GM19372 (cell line): ENCODE measurements at regions not wholly inside any gene's neighbourhood (a gene's known extent, or its start where the extent isn't known, plus 50 kb on each side); places are given as distances from the start of the nearest gene placed in this dataset.
"Not testable (repeated sequence)": the region's sequence is repeated elsewhere in the genome, so short reads cannot be mapped to it uniquely, and the experiment has no call there.

ENCODE experiments used
- ATAC-seq: cut with Tn5 transposase; IDR thresholded peaks from one replicate; pipeline ENCODE4 v1.9.1; 2021; ENCODE audit warnings: mild to moderate bottlenecking, low read depth, moderate library complexity; ENCODE audit not compliant: unreplicated experiment

DNA sequence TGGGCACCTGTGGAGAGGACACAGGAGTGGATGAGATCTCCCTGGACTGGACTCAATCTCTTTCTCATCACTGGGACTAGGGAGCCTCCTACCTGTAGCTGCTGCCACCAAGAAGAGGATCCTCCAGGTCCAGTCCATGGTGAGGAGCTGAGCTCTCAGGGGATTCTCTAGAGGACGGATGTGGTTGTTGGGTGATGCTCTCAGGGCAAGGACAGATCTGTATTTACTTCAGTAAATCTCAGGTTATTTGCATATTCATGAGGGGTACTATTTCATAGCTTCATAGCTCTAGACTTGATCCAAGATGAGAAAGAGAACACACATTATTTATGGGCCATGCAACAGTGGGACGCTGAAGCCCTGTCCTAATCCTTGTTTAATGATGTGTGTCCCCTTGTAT is 159.4 kb downstream of the POTEB start:
- ATAC-seq, result peak; percentile 69

DNA sequence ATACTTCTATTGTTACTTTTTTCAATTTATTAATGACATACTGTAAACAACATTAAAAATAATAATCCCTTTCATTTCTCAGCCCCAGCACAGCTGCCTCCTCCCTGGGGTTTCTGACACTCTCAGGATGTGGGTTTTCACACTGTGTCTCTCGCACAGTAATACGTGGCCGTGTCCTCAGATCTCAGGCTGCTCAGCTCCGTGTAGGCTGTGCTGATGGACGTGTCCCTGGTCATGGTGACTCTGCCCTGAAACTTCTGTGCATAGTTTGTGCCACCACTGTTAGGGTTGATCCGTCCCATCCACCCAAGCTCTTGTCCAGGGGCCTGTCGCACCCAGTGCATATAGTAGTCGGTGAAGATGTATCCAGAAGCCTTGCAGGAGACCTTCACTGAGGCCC is 159.9 kb downstream of the POTEB start:
- peak; percentile 26 for ATAC-seq

DNA sequence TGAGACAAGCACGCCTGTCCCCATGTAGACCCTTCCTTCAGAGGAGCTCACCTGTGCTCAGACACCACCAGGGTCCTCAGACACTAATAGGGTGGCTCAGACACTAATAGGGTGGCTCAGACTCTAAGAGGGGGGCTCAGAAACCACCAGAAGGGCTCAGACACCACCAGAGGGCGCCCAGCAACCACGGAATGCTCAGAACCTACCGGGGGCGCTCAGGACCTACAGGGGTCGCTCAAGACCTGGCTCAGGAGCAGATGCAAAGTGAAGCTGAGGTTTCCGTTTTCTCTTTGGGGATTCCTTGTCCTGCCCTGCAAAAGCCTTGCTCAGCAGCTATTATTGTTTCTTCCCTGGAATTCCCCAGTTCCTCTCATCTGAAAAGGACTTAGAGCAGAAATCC is 172.1 kb downstream of the POTEB start:
- peak; percentile 93 for ATAC-seq

DNA sequence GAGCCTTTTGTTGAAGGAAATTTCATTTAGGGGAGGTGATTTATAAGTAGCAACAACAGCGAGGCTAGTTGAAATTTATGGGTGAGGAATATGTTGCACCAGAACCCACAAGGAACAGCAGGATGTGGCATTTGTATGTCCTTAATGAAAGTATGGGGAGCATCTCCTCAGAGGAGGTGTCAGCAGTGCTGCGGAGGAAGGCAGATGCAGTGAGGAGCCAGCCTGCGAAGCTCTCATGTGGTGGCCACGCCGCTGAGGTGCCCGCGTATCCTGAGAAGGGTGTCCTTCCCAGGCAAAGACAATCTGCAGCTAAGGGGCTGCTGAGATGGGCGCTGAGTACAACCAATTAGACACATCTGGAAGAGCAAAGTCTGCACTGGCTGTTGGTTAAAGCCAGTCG is 178.9 kb downstream of the POTEB start:
- ATAC-seq, result not testable (repeated sequence)

DNA sequence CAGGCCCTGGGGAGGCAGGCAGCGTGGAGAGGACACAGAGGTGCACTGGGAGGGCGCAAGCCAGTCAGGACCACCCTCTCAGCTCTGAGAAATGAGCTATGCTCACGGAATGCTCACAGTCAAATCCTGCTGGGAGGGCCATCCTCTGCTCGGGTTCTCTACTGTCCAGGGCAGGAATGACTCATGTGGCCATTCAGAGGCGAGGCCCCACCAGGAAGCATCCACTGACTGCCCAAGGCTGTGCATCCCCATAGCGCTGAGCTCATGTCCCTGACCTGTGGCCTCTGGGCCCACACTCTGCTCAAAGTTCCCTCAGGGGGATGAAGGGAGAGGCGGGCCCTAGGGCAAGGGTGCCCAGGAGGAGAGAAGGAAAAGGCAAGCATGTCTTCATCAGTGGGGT is 182.4 kb downstream of the POTEB start:
- ATAC-seq, result not testable (repeated sequence)

DNA sequence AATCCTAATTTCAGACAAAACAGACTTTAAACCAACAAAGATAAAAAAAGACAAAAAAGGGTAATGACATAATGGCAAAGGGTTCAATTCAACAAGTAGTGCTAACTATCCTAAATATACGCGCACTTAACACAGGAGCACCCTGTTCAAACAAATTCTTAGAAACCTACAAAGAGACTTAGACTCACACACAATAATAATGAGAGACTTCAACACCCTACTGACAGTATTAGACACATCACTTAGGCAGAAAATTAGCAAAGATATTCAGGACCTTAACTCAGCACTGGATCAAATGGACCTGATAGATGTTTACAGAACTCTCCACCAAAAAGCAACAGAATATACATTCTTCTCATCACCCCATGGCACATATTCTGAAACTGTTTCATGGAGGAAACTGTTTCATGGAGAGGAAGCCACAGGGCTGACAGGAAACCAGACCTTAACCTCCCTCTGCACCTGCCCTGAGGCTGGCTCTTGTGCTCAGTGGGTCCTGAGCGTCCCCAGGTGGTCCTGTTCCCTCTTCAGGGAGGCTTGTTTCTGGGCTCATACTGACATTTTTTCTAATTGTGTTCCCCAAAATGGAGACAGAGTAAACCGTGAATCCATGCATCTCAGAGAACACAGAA is 184.9 kb downstream of the POTEB start:
- ATAC-seq, result peak; percentile 54

DNA sequence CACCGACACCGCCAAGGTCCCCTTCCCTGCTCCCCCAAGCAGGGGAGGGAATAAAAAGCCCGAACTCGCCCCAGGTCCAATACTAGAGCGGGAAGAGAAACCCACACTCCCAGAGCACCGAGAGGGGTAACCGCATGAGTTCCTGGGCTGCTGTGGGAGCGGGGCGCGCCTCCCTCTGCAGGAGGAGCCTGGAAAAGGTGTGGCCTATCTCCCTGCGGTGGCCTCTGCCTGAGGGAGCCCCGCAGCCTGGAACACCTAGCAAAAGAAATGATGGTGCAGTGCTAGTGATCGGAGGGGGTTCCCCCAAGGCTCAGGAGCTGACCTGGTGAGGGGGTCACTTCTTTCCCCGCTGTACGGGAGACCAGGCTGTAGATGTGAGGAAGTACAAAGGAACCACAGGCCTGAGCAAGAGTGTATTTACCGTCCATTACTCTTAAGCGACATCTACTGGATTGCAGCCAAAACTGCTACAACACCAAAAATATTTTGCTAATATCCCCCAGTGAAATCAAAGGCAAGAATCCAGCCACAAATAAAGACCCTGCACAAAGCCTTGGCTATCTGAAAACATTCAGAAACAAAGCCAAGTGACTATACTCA is 216.6 kb upstream of the POTEB3 start:
- ATAC-seq, result peak; percentile 86

DNA sequence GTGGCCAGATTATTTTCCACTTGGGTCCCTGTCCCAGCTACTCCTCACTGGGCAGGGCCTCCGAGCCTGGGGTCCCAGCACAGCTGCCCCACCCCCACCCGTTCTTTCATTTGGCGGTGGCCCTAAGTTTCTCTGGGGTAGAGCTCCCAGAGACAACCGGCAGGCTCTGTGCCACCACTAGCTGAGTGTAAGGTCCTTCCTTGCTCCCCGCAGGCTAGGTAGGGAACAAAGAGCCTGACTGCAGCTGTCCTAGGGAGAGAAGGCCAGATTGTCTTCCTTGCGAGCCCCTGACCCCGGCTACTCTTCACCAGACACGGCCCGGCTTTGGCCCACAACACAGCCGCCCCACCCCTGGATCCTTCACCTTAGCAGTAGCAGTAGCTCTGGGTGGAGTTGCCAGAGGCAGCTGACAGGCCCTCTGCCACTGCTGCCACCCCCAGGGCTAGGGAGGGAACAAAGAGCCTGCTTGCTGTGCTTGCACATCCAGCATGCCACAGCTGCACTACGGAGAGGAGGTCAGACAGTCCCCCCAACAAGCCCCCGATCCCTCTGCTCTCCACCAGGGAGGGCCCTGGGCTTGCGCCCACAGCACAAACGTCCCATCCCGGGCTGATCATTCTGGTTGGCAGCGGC is 215.9 kb upstream of the POTEB3 start:
- peak; percentile 21 for ATAC-seq

DNA sequence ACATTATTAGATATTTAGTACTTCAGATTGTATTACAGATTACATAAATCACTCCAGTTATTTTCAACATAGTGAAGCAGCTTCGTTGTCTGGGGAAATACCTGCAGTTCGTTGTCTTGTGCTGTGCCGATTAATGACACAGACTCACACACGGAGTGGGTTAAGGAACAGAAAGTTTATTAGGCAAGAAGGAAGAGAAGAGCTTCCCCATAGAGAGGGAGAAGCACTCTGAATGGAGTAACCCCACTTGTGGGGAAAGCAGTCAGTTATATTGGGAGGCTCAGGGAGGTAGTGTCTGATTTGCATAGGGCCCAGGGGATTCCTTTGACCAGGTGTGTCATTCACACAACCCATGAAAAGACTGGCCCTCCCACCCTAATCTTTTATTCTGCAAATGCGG is 213.4 kb upstream of the POTEB3 start:
- not testable (repeated sequence) for ATAC-seq

DNA sequence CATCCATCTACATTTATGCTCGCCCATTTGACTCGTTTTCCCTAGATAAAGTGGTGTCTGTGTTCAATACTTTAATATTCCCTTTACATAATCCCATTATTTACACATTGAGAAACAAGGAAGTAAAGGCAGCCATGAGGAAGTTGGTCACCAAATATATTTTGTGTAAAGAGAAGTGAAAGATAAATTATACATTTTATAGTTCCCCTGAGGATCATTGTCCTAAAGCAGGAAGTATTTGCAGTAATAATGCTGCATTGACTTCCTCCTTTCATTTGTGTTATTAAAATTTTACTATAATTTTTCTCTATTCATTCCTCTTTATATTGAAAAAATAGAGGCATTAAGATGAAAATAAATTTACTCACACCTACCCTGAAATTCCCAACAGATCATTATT is 198.5 kb upstream of the POTEB3 start:
- ATAC-seq, result not testable (repeated sequence)

DNA sequence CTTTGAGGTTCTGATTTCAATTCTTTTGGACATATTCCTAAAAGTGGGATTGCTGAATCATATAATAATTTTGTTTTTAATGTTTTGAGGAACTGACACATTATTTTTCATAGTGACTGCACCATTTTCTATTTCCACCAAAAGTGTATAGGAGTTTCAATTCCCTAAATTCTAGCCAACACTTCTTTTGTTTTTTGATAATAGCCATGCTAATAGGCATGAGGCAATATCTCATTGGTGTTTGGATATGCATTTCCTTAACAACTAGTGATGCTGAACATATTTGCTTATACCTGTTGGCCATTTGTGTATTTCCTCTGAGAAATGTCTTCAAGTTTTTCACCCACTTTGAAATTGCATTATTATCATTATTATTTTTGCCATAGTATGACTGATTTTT is 186.4 kb upstream of the POTEB3 start:
- not testable (repeated sequence) for ATAC-seq

DNA sequence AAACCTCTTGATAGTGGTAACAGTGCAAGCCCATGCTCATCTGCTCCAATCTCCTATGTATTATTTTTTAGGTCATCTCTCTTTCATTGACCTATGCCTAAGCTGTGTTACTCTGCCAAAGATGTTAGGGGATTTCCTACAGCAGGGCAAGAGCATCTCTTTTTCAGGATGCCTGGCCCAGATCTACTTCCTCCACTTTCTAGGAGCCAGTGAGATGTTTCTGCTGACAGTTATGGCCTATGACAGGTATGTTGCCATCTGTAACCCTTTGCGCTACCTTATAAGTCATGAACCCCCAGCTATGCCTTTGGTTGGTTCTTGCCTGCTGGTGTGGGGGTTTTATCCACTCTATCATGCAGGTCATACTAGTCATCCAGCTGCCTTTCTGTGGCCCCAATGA is 168.9 kb upstream of the POTEB3 start:
- ATAC-seq, result not testable (repeated sequence)

DNA sequence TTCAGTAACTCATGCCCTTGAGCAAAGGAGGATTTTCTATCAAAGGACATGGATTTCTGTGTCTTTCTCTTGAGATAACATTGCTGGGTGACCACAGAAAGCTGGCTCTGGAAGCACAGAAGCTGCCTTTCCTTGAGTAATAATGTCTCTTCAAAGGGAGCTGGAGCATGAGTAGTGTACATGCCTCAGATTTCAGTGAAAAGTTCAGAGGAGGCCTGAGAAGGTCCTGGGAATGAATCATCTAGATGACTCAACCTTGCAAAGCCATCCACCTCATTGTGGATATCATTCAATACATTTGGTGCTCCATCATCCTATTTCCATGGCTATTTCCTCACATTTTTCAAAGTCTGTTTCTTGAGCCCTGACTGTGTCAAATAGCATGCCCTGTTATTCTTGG is 125.1 kb upstream of the POTEB3 start:
- ATAC-seq, result not testable (repeated sequence)

DNA sequence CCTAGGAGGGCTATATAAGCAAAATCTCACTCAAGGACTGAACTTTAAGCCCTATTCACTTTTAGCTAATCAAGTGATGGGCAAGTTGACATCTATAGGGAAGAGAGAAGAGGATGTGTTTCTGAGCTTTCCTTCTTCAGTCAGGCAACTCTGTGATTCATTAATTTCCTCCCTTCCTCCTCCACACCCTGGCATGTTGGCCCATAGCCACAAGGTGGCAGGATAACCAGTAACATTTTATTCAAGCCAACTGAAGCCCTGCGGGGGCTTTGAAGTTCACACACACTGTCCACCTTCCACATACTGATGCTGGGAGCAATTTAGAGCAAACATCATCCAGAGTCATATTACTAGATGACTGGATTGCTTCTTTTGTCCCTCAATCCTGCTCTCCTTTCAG is 111.5 kb upstream of the POTEB3 start:
- ATAC-seq, result peak; percentile 78

DNA sequence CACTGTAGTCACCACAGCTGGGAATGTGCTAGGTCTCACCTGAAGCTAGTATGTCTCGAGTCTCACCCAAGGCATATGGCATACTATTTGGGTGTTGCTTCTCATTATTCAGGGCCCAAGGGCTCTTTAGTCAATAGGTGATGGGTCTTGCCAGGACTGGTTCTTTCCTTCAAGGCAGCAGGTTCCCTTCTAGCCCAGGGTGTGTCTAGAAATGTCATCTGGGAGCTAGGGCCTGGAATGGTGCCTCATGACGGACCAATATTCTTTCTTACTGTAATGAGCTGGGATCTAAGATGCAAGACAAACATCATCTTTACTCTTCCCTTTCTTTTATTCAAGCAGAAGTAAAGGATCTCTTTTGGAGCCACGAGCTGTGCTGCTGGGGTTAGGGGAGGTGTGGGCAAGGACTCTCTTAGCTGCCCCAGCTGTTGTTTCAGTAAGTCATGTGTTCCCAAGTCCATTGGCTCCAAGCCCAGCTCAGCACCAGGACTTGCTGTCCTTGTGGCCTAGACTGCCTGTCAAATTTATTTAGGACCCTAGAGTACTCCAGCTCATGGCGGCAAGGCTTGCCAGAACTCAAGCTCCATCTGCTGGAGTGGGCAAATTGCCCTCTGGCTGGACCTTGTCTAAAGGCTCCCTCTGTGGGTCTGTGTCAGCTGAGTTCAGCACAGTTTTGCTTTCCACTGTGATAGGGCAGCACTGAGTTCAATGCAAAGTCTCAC is 106.0 kb upstream of the POTEB3 start:
- not testable (repeated sequence) for ATAC-seq

DNA sequence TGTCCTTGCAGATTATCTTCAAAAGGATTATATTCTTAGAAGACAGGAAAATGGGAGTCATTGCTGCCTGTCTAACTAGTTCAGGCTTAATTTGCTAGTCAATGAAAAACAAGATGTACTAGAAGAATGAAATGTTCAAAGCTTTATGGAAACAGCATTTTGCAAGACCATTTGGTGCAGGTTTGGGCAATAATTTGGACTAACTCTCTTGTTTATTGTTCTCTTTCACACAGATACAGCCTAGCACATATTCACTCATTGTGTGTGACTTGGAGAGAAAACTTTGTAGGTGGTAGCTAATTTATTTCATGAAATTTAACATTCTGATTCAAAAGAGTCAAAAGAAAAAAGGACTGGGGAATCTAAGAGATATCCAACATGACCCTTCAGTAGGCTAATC is 92.5 kb upstream of the POTEB3 start:
- not testable (repeated sequence) for ATAC-seq

DNA sequence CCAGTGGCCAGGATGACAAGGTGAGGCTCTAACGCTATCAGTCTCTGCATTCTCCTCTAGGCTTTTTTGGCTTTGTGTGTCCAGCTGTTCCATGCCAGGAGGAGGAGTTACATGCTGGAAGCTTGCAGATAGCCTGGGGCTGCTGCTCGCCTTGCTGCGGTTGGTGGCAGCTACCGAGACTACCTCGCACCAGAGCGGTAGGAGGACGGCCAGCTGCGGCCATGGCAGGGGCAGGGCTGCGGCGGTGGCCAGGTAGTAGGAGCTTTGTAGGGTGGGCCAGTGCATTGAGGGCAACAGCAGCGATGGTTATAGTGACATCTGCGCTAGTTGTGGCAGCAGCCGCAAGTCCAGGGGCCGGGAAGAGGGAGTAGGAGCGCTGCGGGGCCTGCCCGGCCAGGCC is 75.9 kb upstream of the POTEB3 start:
- ATAC-seq, result not testable (repeated sequence)

DNA sequence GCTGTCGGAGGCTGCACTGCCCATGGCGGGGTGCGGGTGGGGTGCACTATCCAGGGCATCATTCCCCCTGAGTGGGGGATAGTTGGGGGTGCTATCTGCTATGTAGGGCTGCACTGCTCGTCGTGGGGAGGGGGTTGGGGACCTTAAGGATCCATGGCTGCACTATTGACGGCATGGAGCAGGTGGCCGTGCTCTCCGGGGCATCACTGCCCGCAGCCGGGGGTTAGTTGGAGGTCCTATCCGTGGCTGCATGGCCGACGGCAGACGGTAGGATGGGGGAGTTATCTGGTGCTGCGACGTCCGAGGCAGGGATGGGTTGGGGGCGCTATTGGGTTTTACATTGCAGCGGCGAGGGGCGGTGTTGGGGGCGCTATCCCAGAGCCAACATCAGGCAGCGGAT is 75.0 kb upstream of the POTEB3 start:
- ATAC-seq, result not testable (repeated sequence)

DNA sequence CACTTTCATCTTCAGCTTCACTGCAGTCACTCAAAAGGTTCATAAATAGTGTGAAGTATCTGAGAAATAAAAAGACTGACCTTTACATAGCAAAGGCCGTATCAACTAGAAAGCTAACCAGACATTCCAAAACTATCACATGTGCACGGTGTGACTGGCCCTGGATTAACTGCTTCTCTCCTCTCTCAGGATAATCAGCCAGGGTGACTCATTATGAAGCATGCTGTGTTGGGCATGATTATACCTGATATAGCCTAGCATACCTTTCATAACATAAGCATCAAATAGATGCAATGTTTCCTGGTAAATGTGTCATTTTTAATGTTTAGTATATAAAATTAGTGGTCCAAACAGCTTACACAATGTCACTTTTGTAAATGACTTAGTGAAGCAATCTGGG is 62.7 kb upstream of the POTEB3 start:
- not testable (repeated sequence) for ATAC-seq
